Muscle of arm (tissue), 1 donor: ENCODE measurements at regions not wholly inside any gene's neighbourhood (a gene's known extent, or its start where the extent isn't known, plus 50 kb on each side); places are given as distances from the start of the nearest gene placed in this dataset.
"Not testable (repeated sequence)": the region's sequence is repeated elsewhere in the genome, so short reads cannot be mapped to it uniquely, and the experiment has no call there.

Experiments used
- DNase-seq: peaks from one replicate; pipeline ENCODE4 v3.0.0-alpha.2; 2013

GRCh38 chr3:95759614-95760301 lies 1054.6 kb upstream of the EPHA6 start:
- no peak for DNase-seq

GRCh38 chr3:95775486-95776094 lies 1038.8 kb upstream of the EPHA6 start:
- no peak for DNase-seq

GRCh38 chr3:95781598-95781997 lies 1032.8 kb upstream of the EPHA6 start:
- no peak for DNase-seq

GRCh38 chr3:95789111-95789510 lies 1025.3 kb upstream of the EPHA6 start:
- DNase-seq, result no peak

GRCh38 chr3:95797081-95797480 lies 1017.3 kb upstream of the EPHA6 start:
- DNase-seq, result no peak

- DNase-seq, result no peak
Measured at GRCh38 chr3:95798628-95799027, 1015.8 kb upstream of the EPHA6 start.

- no peak for DNase-seq
Measured at GRCh38 chr3:95810462-95810861, 1003.9 kb upstream of the EPHA6 start.

- DNase-seq, result no peak
Measured at GRCh38 chr3:95813244-95813643, 1001.1 kb upstream of the EPHA6 start.

GRCh38 chr3:95815828-95816227 lies 998.6 kb upstream of the EPHA6 start:
- DNase-seq, result no peak

GRCh38 chr3:95826419-95826818 lies 988.0 kb upstream of the EPHA6 start:
- no peak for DNase-seq

GRCh38 chr3:95832146-95832545 lies 982.2 kb upstream of the EPHA6 start:
- no peak for DNase-seq

- DNase-seq, result not testable (repeated sequence)
Measured at GRCh38 chr3:95860628-95861027, 953.8 kb upstream of the EPHA6 start.

GRCh38 chr3:95883801-95884200 lies 930.6 kb upstream of the EPHA6 start:
- DNase-seq, result no peak

- no peak for DNase-seq
Measured at GRCh38 chr3:95886616-95887015, 927.8 kb upstream of the EPHA6 start.

GRCh38 chr3:95887114-95887513 lies 927.3 kb upstream of the EPHA6 start:
- DNase-seq, result no peak

- no peak for DNase-seq
Measured at GRCh38 chr3:95894820-95895219, 919.6 kb upstream of the EPHA6 start.

- DNase-seq, result no peak
Measured at GRCh38 chr3:95899494-95899893, 914.9 kb upstream of the EPHA6 start.

- no peak for DNase-seq
Measured at GRCh38 chr3:95899911-95900310, 914.5 kb upstream of the EPHA6 start.

- no peak for DNase-seq
Measured at GRCh38 chr3:95901948-95902347, 912.4 kb upstream of the EPHA6 start.

- no peak for DNase-seq
Measured at GRCh38 chr3:95905182-95905581, 909.2 kb upstream of the EPHA6 start.

- no peak for DNase-seq
Measured at GRCh38 chr3:95911767-95912166, 902.6 kb upstream of the EPHA6 start.

GRCh38 chr3:95923496-95924210 lies 890.7 kb upstream of the EPHA6 start:
- DNase-seq, result peak; percentile 47

- no peak for DNase-seq
Measured at GRCh38 chr3:95926904-95927501, 887.4 kb upstream of the EPHA6 start.
